GM12878 (cell line): ENCODE measurements at regions not wholly inside any gene's neighbourhood (a gene's known extent, or its start where the extent isn't known, plus 50 kb on each side); places are given as distances from the start of the nearest gene placed in this dataset.
"Not testable (repeated sequence)": the region's sequence is repeated elsewhere in the genome, so short reads cannot be mapped to it uniquely, and the experiment has no call there.

ENCODE experiments used
- CTCF ChIP-seq, 3 experiments: IDR thresholded peaks in 2 of 3; conservative IDR thresholded peaks in 1 of 3; 2 replicates each; pipeline ENCODE4 v1.5.1; 2011; ENCODE audit warnings: low read depth in 3 of 3, low read length in 3 of 3, mild to moderate bottlenecking in 3 of 3, control low read depth in 2 of 3, moderate library complexity in 2 of 3, inconsistent platforms in 1 of 3, mixed read lengths in 1 of 3; ENCODE audit not compliant: control insufficient read depth in 2 of 3, insufficient read depth in 1 of 3; ENCODE audit errors: extremely low read depth in 1 of 3
- POLR2A ChIP-seq: IDR thresholded peaks from 2 replicates; pipeline ENCODE4 v1.6.1; 2011; ENCODE audit warnings: low read depth, mild to moderate bottlenecking, low read length
- RCOR1 ChIP-seq: conservative IDR thresholded peaks from 2 replicates; pipeline ENCODE4 v1.6.1; 2012; ENCODE audit warnings: low read depth, low read length, improper control_type of control experiment
- REST ChIP-seq: IDR thresholded peaks from 2 replicates; pipeline ENCODE4 v1.6.1; 2012; ENCODE audit warnings: mild to moderate bottlenecking, low read depth, low read length

GRCh38 chr6:27814415-27814664 lies 97.9 kb downstream of the OR2B2 start:
- not testable (repeated sequence) for TF ChIP-seq REST; CTCF (IDR thresholded peaks at IDR 0.05 in 2 of 3, conservative IDR thresholded peaks at IDR 0.05 in 1 of 3; ENCODE audit: control insufficient read depth in 2 of 3, extremely low read depth in 1 of 3, insufficient read depth in 1 of 3, low read depth in 3 of 3, low read length in 3 of 3); RCOR1; POLR2A
